Caco-2 (cell line): ENCODE measurements at regions not wholly inside any gene's neighbourhood (a gene's known extent, or its start where the extent isn't known, plus 50 kb on each side); places are given as distances from the start of the nearest gene placed in this dataset.

Source experiments
- BruUV-seq: library from RNA; stranded (reverse); fragments of 400-500 nt; replicated peaks from 2 replicates; lab custom pipeline; 2021; lab: Mats Ljungman, UMichigan
- CTCF ChIA-PET: fragments of 300-600 bp; sonication (Branson Sonifier 250); formaldehyde crosslinking; loops from one replicate; lab custom pipeline; 2022; ENCODE audit warnings: antibody characterized with exemption; lab: Charles Lee
- POLR2A ChIA-PET: fragments of 300-600 bp; sonication (Branson Sonifier 250); formaldehyde crosslinking; loops from one replicate; lab custom pipeline; 2022; ENCODE audit warnings: antibody characterized with exemption; lab: Charles Lee
- DNase-seq, 2 experiments: peaks; one replicate each; pipeline versions ENCODE4 v3.0.0 to v3.0.0-alpha.2; 2020 to 2022
- H3K27me3 ChIP-seq: replicated peaks from 2 replicates; pipeline ENCODE4 v1.6.0; 2011; ENCODE audit warnings: low read length; ENCODE audit not compliant: control insufficient read depth, insufficient read depth
- H3K36me3 ChIP-seq: 2 replicates; pipeline ENCODE4 v1.5.1; 2011; ENCODE audit warnings: low read length; ENCODE audit not compliant: control insufficient read depth, insufficient read depth
- H3K4me1 ChIP-seq: fragments of 250-450 bp; sonication (Bioruptor Pico); 2 replicates; pipeline ENCODE4 v1.5.1; 2020; ENCODE audit warnings: mild to moderate bottlenecking
- H3K4me3 ChIP-seq: 2 replicates; pipeline ENCODE4 v1.5.1; 2011; ENCODE audit warnings: low read depth, mild to moderate bottlenecking, control low read depth, low read length
- H3K9me3 ChIP-seq: fragments of 250-450 bp; sonication (Bioruptor Pico); 2 replicates; pipeline ENCODE4 v1.5.1; 2020; ENCODE audit warnings: mild to moderate bottlenecking, moderate library complexity
- H3K27ac Mint-ChIP-seq: one replicate; pipeline ENCODE4 v1.8.0; 2022; ENCODE audit warnings: mixed read lengths; ENCODE audit not compliant: unreplicated experiment
- H3K27me3 Mint-ChIP-seq: one replicate; pipeline ENCODE4 v1.8.0; 2022; ENCODE audit warnings: mixed read lengths; ENCODE audit not compliant: insufficient read depth, unreplicated experiment
- H3K36me3 Mint-ChIP-seq: one replicate; pipeline ENCODE4 v1.8.0; 2022; ENCODE audit warnings: mild to moderate bottlenecking, mixed read lengths; ENCODE audit not compliant: insufficient read depth, unreplicated experiment
- H3K4me1 Mint-ChIP-seq: one replicate; pipeline ENCODE4 v1.8.0; 2022; ENCODE audit warnings: low read depth, mixed read lengths; ENCODE audit not compliant: unreplicated experiment
- H3K4me3 Mint-ChIP-seq: one replicate; pipeline ENCODE4 v1.8.0; 2022; ENCODE audit warnings: mild to moderate bottlenecking, moderate library complexity, mixed read lengths; ENCODE audit not compliant: unreplicated experiment
- H3K9me3 Mint-ChIP-seq: one replicate; pipeline ENCODE4 v1.8.0; 2022; ENCODE audit warnings: mixed read lengths; ENCODE audit not compliant: unreplicated experiment
- intact Hi-C: fragments of 100-400 bp; cut with micrococcal nuclease; formaldehyde crosslinking; loops from one replicate; pipeline ENCODE4 v1.10.0; 2022; ENCODE audit not compliant: unreplicated experiment
- TF ChIP-seq, protein P1 (sequence below), 2 experiments: fragments of 200-600 bp in 1 of 2; IDR thresholded peaks; 1 replicate in 1 of 2; 2 replicates in 1 of 2; pipeline versions ENCODE4 v1.5.1 to v1.8.0; 2011 to 2022; ENCODE audit warnings: antibody characterized with exemption in 1 of 2, control low read depth in 1 of 2, inconsistent platforms in 1 of 2, low read depth in 1 of 2, low read length in 1 of 2, mild to moderate bottlenecking in 1 of 2, moderate library complexity in 1 of 2; ENCODE audit not compliant: insufficient read depth in 1 of 2, severe bottlenecking in 1 of 2, unreplicated experiment in 1 of 2

DNA sequence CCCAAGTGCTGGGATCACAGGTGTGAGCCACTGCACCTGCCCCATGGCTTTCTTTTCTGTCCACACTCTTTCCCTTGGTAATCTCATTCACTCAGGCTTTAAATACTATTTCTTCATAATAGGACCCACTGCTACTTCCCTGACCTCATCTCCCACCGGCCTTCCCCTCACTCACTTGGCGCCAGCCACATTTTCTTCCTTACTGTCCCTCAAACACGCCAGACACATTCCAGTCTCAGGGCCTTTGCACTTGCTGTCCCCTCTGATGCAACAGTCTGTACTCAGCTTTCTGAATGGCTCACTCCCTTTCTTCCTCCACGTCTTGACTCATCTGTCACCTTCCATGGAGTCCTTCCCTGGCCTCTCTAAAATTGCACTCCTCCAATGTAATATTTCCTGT is 111.1 kb upstream of the MVB12B start:
- intact Hi-C loops = no loop called here
- H3K27ac Mint-ChIP-seq = no peak overlapping the region
- no peak overlapping the region for H3K4me3 Mint-ChIP-seq
- H3K9me3 Mint-ChIP-seq = peaks cover 15% of the 10 kb centered on the region
- no peak overlapping the region for H3K4me3 ChIP-seq
- no peaks in the 10 kb centered on the region for H3K27me3 ChIP-seq
- peaks cover 21% of the 10 kb centered on the region for H3K27me3 Mint-ChIP-seq
- H3K36me3 ChIP-seq = no peaks in the 10 kb centered on the region
- POLR2A ChIA-PET = no interaction called here
- H3K9me3 ChIP-seq = peaks cover 6% of the 10 kb centered on the region; the same call in 1 of the 2 replicates
- no peak for DNase-seq
- TF ChIP-seq, protein P1, sequence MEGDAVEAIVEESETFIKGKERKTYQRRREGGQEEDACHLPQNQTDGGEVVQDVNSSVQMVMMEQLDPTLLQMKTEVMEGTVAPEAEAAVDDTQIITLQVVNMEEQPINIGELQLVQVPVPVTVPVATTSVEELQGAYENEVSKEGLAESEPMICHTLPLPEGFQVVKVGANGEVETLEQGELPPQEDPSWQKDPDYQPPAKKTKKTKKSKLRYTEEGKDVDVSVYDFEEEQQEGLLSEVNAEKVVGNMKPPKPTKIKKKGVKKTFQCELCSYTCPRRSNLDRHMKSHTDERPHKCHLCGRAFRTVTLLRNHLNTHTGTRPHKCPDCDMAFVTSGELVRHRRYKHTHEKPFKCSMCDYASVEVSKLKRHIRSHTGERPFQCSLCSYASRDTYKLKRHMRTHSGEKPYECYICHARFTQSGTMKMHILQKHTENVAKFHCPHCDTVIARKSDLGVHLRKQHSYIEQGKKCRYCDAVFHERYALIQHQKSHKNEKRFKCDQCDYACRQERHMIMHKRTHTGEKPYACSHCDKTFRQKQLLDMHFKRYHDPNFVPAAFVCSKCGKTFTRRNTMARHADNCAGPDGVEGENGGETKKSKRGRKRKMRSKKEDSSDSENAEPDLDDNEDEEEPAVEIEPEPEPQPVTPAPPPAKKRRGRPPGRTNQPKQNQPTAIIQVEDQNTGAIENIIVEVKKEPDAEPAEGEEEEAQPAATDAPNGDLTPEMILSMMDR (IDR thresholded peaks at IDR 0.05; ENCODE audit: insufficient read depth in 1 of 2, low read depth in 1 of 2, low read length in 1 of 2, severe bottlenecking in 1 of 2, unreplicated experiment in 1 of 2) = no peak
- H3K36me3 Mint-ChIP-seq = no peaks in the 10 kb centered on the region
- H3K4me1 Mint-ChIP-seq = no peaks in the 10 kb centered on the region
- H3K4me1 ChIP-seq = no peaks in the 10 kb centered on the region
- CTCF ChIA-PET = no interaction called here
- no TSS peak for BruUV-seq

DNA sequence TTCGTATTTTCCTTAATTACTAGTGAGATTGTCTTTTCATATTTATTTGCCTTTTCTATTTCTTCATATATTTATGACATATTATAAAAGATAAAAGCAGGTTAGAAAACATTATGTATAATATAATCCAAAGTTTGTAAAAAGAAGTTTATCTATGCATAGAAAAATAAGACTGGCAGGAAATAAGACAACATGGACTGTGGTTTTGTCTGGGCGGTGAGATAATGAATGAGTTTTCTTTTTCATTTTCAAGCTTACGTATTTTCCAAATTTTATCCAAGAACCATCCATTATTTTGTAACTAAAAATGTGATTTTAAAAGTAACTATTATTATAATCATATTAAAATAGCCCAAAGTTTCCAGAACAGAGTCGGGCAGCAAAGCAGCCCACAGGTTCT is 109.8 kb upstream of the MVB12B start:
- DNase-seq = no peak
- Mint-ChIP-seq H3K36me3 (no peaks in the 10 kb centered on the region), H3K4me3 (no peak overlapping the region), H3K9me3 (peaks cover 15% of the 10 kb centered on the region), H3K4me1 (no peaks in the 10 kb centered on the region), H3K27ac (no peak overlapping the region), H3K27me3 (peaks cover 21% of the 10 kb centered on the region)
- Histone ChIP-seq H3K9me3 (peaks cover 6% of the 10 kb centered on the region; the same call in 1 of the 2 replicates), H3K4me3 (no peak overlapping the region), H3K27me3 (no peaks in the 10 kb centered on the region), H3K4me1 (no peaks in the 10 kb centered on the region), H3K36me3 (no peaks in the 10 kb centered on the region)
- intact Hi-C loops = no loop called here
- ChIA-PET POLR2A (no interaction called here), CTCF (no interaction called here)
- TF ChIP-seq, protein P1 (IDR thresholded peaks at IDR 0.05; ENCODE audit: insufficient read depth in 1 of 2, low read depth in 1 of 2, low read length in 1 of 2, severe bottlenecking in 1 of 2, unreplicated experiment in 1 of 2) = no peak
- no TSS peak for BruUV-seq

DNA sequence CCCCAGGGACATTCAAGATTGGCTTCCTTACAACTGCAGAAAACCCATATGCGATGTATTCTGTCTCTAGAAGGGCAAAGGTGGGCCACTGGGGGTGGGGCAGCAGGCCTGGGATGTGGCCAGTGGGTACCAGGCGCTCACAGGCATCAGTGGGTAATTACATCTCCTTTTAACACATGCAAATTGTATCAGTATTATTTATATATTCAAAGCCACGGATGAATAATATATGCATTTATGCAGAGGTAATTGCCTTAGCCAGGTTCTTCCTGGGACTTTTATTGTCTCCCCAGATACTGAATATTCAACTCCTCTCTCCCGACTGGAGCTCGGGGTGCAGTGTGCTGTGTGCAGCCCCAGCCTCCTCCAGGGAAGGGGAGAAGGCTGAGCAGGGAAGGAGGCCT is 109.4 kb upstream of the MVB12B start:
- no peak for DNase-seq
- Mint-ChIP-seq H3K9me3 (peaks cover 15% of the 10 kb centered on the region), H3K4me1 (no peaks in the 10 kb centered on the region), H3K27me3 (peaks cover 21% of the 10 kb centered on the region), H3K27ac (no peak overlapping the region), H3K36me3 (no peaks in the 10 kb centered on the region), H3K4me3 (no peak overlapping the region)
- no peak overlapping the region for H3K4me3 ChIP-seq
- H3K36me3 ChIP-seq = no peaks in the 10 kb centered on the region
- POLR2A ChIA-PET = no interaction called here
- H3K27me3 ChIP-seq = no peaks in the 10 kb centered on the region
- no TSS peak for BruUV-seq
- CTCF ChIA-PET = no interaction called here
- no peaks in the 10 kb centered on the region for H3K4me1 ChIP-seq
- H3K9me3 ChIP-seq = peaks cover 6% of the 10 kb centered on the region; the same call in 1 of the 2 replicates
- intact Hi-C loops = no loop called here
- TF ChIP-seq, protein P1 (IDR thresholded peaks at IDR 0.05; ENCODE audit: insufficient read depth in 1 of 2, low read depth in 1 of 2, low read length in 1 of 2, severe bottlenecking in 1 of 2, unreplicated experiment in 1 of 2) = no peak
